ENCODE measurements at regions not wholly inside any gene's neighbourhood (a gene's known extent, or its start where the extent isn't known, plus 50 kb on each side); places are given as distances from the start of the nearest gene placed in this dataset.
"Not testable (repeated sequence)": the region's sequence is repeated elsewhere in the genome, so short reads cannot be mapped to it uniquely, and the experiment has no call there.

- WGBS, 2 experiments (ENCODE audit: low coverage in 1 of 2, low lambda C conversion rate in 2 of 2, missing lambda C conversion rate in 2 of 2), result 32 to 33% methylated on average over 27 to 30 of the region's 30 CpGs
- Histone ChIP-seq H3K9me2 (ENCODE audit: insufficient read depth) (no peaks in the 10 kb centered on the region), H4K20me1 (ENCODE audit: insufficient read depth) (no peaks in the 10 kb centered on the region), H3K4me1 (ENCODE audit: insufficient read depth) (no peaks in the 10 kb centered on the region), H3K9me3 (ENCODE audit: low read depth) (no peaks in the 10 kb centered on the region), H3K9ac (no peak overlapping the region), H2AFZ (no peak overlapping the region), H3K4me3 (no peak overlapping the region), H3K27ac (no peak overlapping the region), H3K36me3 (ENCODE audit: low read depth) (no peaks in the 10 kb centered on the region), H3K79me2 (ENCODE audit: insufficient read depth) (no peaks in the 10 kb centered on the region), H3K27me3 (replicated peaks; ENCODE audit: insufficient read depth) (no peaks in the 10 kb centered on the region), H3K4me2 (ENCODE audit: unreplicated experiment) (no peak overlapping the region), H3F3A (ENCODE audit: insufficient read depth) (no peaks in the 10 kb centered on the region)
- DNase-seq, result no peak
- in situ Hi-C loops (cut with MboI), result no loop called here
- TF ChIP-seq EZH2phosphoT487 (IDR thresholded peaks at IDR 0.05; ENCODE audit: insufficient read depth, low read depth), result no peak
- TF ChIP-seq EZH2 (IDR thresholded peaks at IDR 0.05; ENCODE audit: insufficient read depth, poor library complexity, severe bottlenecking), result no peak
Observed at GRCh38 chr6:27049863-27050781, 197.4 kb upstream of the PRSS16 start.

DNA sequence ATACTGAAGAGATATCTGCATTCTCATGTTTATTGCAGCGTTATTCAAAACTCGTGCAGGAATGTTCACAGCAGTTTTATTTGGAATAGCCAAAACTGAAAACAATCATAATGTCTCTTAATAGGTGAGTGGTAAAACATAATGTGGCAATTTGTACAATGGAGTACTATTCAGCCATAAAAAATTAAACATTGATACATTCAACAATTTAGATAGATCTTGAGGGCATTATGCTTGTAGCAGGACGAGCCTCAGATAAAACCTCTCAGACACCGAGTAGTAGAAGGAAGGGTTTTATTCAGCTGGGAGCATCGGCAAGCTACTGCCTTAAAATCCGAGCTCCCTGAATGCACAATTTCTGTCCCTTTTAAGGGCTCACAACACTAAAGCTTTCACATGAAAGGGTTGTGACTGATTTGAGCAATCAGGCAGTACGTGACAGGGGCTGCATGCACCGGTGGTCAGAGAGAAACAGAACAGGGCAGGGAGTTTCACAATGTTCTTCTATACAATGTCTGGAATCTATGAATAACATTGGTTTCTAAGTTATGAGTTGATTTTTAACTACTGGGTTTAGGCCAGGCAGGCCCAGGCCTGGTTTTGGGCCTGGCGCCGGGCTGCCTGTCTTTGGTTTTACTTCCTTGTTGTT is 195.3 kb upstream of the PRSS16 start:
- H2AFZ ChIP-seq; H3K9me2 ChIP-seq (ENCODE audit: insufficient read depth); in situ Hi-C loops (cut with MboI); H3K4me3 ChIP-seq; H3K27ac ChIP-seq; H3F3A ChIP-seq (ENCODE audit: insufficient read depth); H3K9ac ChIP-seq; H3K4me2 ChIP-seq (ENCODE audit: unreplicated experiment); H3K36me3 ChIP-seq (ENCODE audit: low read depth); DNase-seq; H3K79me2 ChIP-seq (ENCODE audit: insufficient read depth); H4K20me1 ChIP-seq (ENCODE audit: insufficient read depth); H3K27me3 ChIP-seq (replicated peaks; ENCODE audit: insufficient read depth); H3K4me1 ChIP-seq (ENCODE audit: insufficient read depth); H3K9me3 ChIP-seq (ENCODE audit: low read depth): not testable (repeated sequence)
- WGBS, 2 experiments (ENCODE audit: low coverage in 1 of 2, low lambda C conversion rate in 2 of 2, missing lambda C conversion rate in 2 of 2), result 54 to 55% methylated on average over 10 of the region's 10 CpGs

DNA sequence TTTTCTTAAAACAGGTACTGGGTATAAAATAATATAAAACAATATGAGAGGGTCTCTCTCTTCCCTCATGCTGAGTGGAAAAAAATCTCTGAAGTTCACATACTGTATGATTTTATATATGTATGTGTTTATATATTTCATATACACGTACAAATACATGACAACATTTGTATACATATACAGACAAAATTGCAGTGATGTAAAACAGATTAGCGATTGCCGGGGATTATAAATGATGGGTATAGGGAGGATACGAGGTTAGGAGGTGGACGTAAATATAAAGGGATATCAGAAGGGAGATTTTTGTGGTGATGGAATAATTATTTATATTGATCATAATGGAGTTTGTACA is 194.8 kb upstream of the PRSS16 start:
- H4K20me1 ChIP-seq (ENCODE audit: insufficient read depth), result no peaks in the 10 kb centered on the region
- H3K4me3 ChIP-seq, result no peak overlapping the region
- in situ Hi-C loops (cut with MboI), result no loop called here
- no peaks in the 10 kb centered on the region; the same call in 1 of the 2 replicates for H3K27me3 ChIP-seq (replicated peaks; ENCODE audit: insufficient read depth)
- no peaks in the 10 kb centered on the region for H3K4me1 ChIP-seq (ENCODE audit: insufficient read depth)
- no peaks in the 10 kb centered on the region for H3K79me2 ChIP-seq (ENCODE audit: insufficient read depth)
- no peak for TF ChIP-seq EZH2phosphoT487 (IDR thresholded peaks at IDR 0.05; ENCODE audit: insufficient read depth, low read depth)
- TF ChIP-seq EZH2 (IDR thresholded peaks at IDR 0.05; ENCODE audit: insufficient read depth, poor library complexity, severe bottlenecking), result no peak
- H2AFZ ChIP-seq, result no peak overlapping the region
- H3K27ac ChIP-seq, result no peak overlapping the region
- H3K9me2 ChIP-seq (ENCODE audit: insufficient read depth), result no peaks in the 10 kb centered on the region
- no peaks in the 10 kb centered on the region for H3F3A ChIP-seq (ENCODE audit: insufficient read depth)
- WGBS, 2 experiments (ENCODE audit: low coverage in 1 of 2, low lambda C conversion rate in 2 of 2, missing lambda C conversion rate in 2 of 2), result 63 to 64% methylated on average over 5 of the region's 5 CpGs
- H3K36me3 ChIP-seq (ENCODE audit: low read depth), result no peaks in the 10 kb centered on the region
- no peak for DNase-seq
- no peak overlapping the region for H3K9ac ChIP-seq
- no peak overlapping the region for H3K4me2 ChIP-seq (ENCODE audit: unreplicated experiment)
- no peaks in the 10 kb centered on the region for H3K9me3 ChIP-seq (ENCODE audit: low read depth)

DNA sequence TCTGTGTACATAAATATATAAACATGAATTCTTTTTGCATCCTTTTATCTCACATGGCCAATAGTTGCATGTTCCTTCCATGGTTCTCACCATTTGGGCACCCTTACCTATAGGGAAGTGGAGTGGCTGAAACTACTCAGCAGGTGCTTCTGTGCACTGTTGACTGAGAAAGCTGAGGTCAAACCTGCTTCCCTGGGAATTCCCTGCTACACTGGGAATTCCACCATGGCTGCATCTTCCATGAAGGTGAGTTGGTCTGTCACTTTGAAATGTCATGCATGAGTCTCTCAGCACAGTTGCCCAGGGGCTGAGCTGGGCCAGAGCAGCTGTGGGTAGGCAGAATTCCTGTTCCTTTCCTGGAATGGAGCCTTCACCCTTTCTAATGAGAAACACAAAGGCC is 193.8 kb upstream of the PRSS16 start:
- H3K27me3 ChIP-seq (replicated peaks; ENCODE audit: insufficient read depth), result no peaks in the 10 kb centered on the region; the same call in 1 of the 2 replicates
- H3K79me2 ChIP-seq (ENCODE audit: insufficient read depth), result no peaks in the 10 kb centered on the region
- H3K9me3 ChIP-seq (ENCODE audit: low read depth), result no peaks in the 10 kb centered on the region
- no peaks in the 10 kb centered on the region for H4K20me1 ChIP-seq (ENCODE audit: insufficient read depth)
- in situ Hi-C loops (cut with MboI), result no loop called here
- no peak for DNase-seq
- H3F3A ChIP-seq (ENCODE audit: insufficient read depth), result no peaks in the 10 kb centered on the region
- H3K4me3 ChIP-seq, result no peak overlapping the region
- H3K4me1 ChIP-seq (ENCODE audit: insufficient read depth), result no peaks in the 10 kb centered on the region
- no peaks in the 10 kb centered on the region for H3K9me2 ChIP-seq (ENCODE audit: insufficient read depth)
- H3K27ac ChIP-seq, result no peak overlapping the region
- H3K9ac ChIP-seq, result no peak overlapping the region
- TF ChIP-seq EZH2phosphoT487 (IDR thresholded peaks at IDR 0.05; ENCODE audit: insufficient read depth, low read depth) (no peak), EZH2 (IDR thresholded peaks at IDR 0.05; ENCODE audit: insufficient read depth, poor library complexity, severe bottlenecking) (no peak)
- no peak overlapping the region for H2AFZ ChIP-seq
- H3K36me3 ChIP-seq (ENCODE audit: low read depth), result no peaks in the 10 kb centered on the region
- H3K4me2 ChIP-seq (ENCODE audit: unreplicated experiment), result no peak overlapping the region

All from GM23248 (cell line).